GM12878 (cell line): ENCODE measurements at regions not wholly inside any gene's neighbourhood (a gene's known extent, or its start where the extent isn't known, plus 50 kb on each side); places are given as distances from the start of the nearest gene placed in this dataset.

Source experiments
- ATAC-seq: fragments of 200-7000 bp; cut with Tn5 transposase; 3 replicates; pipeline ENCODE4 v1.9.1; 2020; ENCODE audit warnings: mild to moderate bottlenecking, moderate library complexity
- BruUV-seq: library from RNA; stranded (reverse); fragments of 400-500 nt; replicated peaks from 2 replicates; lab custom pipeline; 2021; lab: Mats Ljungman, UMichigan
- CTCF ChIA-PET: fragments of 300-600 bp; sonication (Branson Sonifier 250); formaldehyde crosslinking; extraction: SDS; loops from one replicate; lab custom pipeline; 2021; ENCODE audit warnings: inconsistent platforms; lab: Yijun Ruan, JAX
- POLR2A ChIA-PET: fragments of 350-600 bp; formaldehyde crosslinking; extraction: SDS; loops from one replicate; lab custom pipeline; 2021; ENCODE audit warnings: inconsistent platforms; lab: Charles Lee
- RAD21 ChIA-PET: fragments of 300-600 bp; sonication (Branson Sonifier 250); formaldehyde crosslinking; loops from one replicate; lab custom pipeline; 2023; ENCODE audit warnings: antibody characterized with exemption; ENCODE audit not compliant: unreplicated experiment; lab: Charles Lee
- SMC1A ChIA-PET: fragments of 300-600 bp; sonication (Branson Sonifier 250); formaldehyde crosslinking; loops from one replicate; lab custom pipeline; 2023; ENCODE audit not compliant: unreplicated experiment, uncharacterized antibody; lab: Charles Lee
- DNase-seq: peaks from one replicate; pipeline ENCODE4 v3.0.0-alpha.2; 2011; ENCODE audit warnings: low read depth, low spot score
- FAIRE-seq: peaks from 3 replicates; lab custom pipeline; 2011; peaks lifted over from hg19 to GRCh38; lab: Jason Lieb, UNC
- H2AFZ ChIP-seq: 2 replicates; pipeline ENCODE4 v1.6.0; 2011; ENCODE audit warnings: low read depth, low read length, control low read depth; ENCODE audit not compliant: control insufficient read depth
- H3K27ac ChIP-seq: 2 replicates; pipeline ENCODE4 v1.5.1; 2011; ENCODE audit warnings: control low read depth; ENCODE audit not compliant: control insufficient read depth, insufficient read depth
- H3K27me3 ChIP-seq, 2 experiments: replicated peaks in 1 of 2; 2 replicates each; pipeline versions ENCODE4 v1.6.0 to v1.6.1; 2011; ENCODE audit warnings: low read length in 1 of 2; ENCODE audit not compliant: control insufficient read depth in 2 of 2, insufficient read depth in 2 of 2
- H3K36me3 ChIP-seq, 2 experiments: 2 replicates each; pipeline ENCODE4 v1.5.1; 2011; ENCODE audit warnings: low read length in 1 of 2; ENCODE audit not compliant: control insufficient read depth in 2 of 2, insufficient read depth in 2 of 2
- H3K4me1 ChIP-seq: 2 replicates; pipeline ENCODE4 v1.6.1; 2011; ENCODE audit warnings: mild to moderate bottlenecking, low read length, moderate library complexity, mixed read lengths; ENCODE audit not compliant: control insufficient read depth, insufficient read depth
- H3K4me2 ChIP-seq: 2 replicates; pipeline ENCODE4 v1.6.0; 2011; ENCODE audit warnings: control low read depth; ENCODE audit not compliant: control insufficient read depth, insufficient read depth
- H3K4me3 ChIP-seq: fragments of 200-600 bp; sonication (generic); 2 replicates; pipeline ENCODE4 v1.5.1; 2016
- H3K79me2 ChIP-seq: 2 replicates; pipeline ENCODE4 v1.6.0; 2011; ENCODE audit warnings: low read length; ENCODE audit not compliant: control insufficient read depth, insufficient read depth
- H3K9ac ChIP-seq: 2 replicates; pipeline ENCODE4 v1.8.0; 2011; ENCODE audit warnings: low read length, control low read depth, mixed read lengths; ENCODE audit not compliant: control insufficient read depth, insufficient read depth
- H3K9me3 ChIP-seq: replicated peaks from 3 replicates; pipeline ENCODE4 v1.5.1; 2011; ENCODE audit warnings: mild to moderate bottlenecking, low read length; ENCODE audit not compliant: control insufficient read depth, insufficient read depth
- H4K20me1 ChIP-seq: 2 replicates; pipeline ENCODE4 v1.6.0; 2011; ENCODE audit not compliant: control insufficient read depth, insufficient read depth
- CHD4 ChIP-seq: fragments of 200-600 bp; sonication (generic); IDR thresholded peaks from 2 replicates; pipeline ENCODE4 v1.6.1; 2016; ENCODE audit warnings: mild to moderate bottlenecking
- E2F4 ChIP-seq: IDR thresholded peaks from 2 replicates; pipeline ENCODE4 v1.6.1; 2012; ENCODE audit warnings: low read depth, low read length, improper control_type of control experiment
- FOS ChIP-seq: IDR thresholded peaks from 3 replicates; pipeline ENCODE4 v1.6.1; 2011; ENCODE audit warnings: borderline replicate concordance; ENCODE audit not compliant: insufficient read length; ENCODE audit errors: extremely low read depth
- IKZF2 ChIP-seq, 2 experiments: fragments of 450-650 bp; IDR thresholded peaks; 2 replicates each; pipeline ENCODE4 v1.6.1; 2017; ENCODE audit warnings: mild to moderate bottlenecking in 2 of 2, moderate library complexity in 2 of 2
- KDM1A ChIP-seq: fragments of 200-600 bp; sonication (generic); IDR thresholded peaks from 2 replicates; pipeline ENCODE4 v1.6.1; 2016; ENCODE audit warnings: borderline replicate concordance
- MLLT1 ChIP-seq: fragments of 450-650 bp; IDR thresholded peaks from 2 replicates; pipeline ENCODE4 v1.6.1; 2016; ENCODE audit warnings: mild to moderate bottlenecking
- MTA3 ChIP-seq: IDR thresholded peaks from 2 replicates; pipeline ENCODE4 v1.6.1; 2012; ENCODE audit warnings: low read length, inconsistent platforms, borderline replicate concordance
- NR2C1 ChIP-seq: fragments of 450-650 bp; IDR thresholded peaks from 2 replicates; pipeline ENCODE4 v1.6.1; 2017; ENCODE audit warnings: antibody characterized with exemption, mild to moderate bottlenecking, moderate library complexity
- NR2F1 ChIP-seq: fragments of 450-650 bp; conservative IDR thresholded peaks from 2 replicates; pipeline ENCODE4 v1.6.1; 2017; ENCODE audit warnings: mild to moderate bottlenecking
- NRF1 ChIP-seq: conservative IDR thresholded peaks from 2 replicates; pipeline ENCODE4 v1.6.1; 2011; ENCODE audit warnings: mild to moderate bottlenecking, low read depth, low read length, improper control_type of control experiment
- RB1 ChIP-seq: fragments of 450-650 bp; formaldehyde crosslinking; IDR thresholded peaks from 2 replicates; pipeline ENCODE4 v1.6.1; 2017; ENCODE audit warnings: mild to moderate bottlenecking, borderline replicate concordance
- SMAD5 ChIP-seq: IDR thresholded peaks from 2 replicates; pipeline ENCODE4 v1.6.1; 2016; ENCODE audit warnings: antibody characterized with exemption, low read depth
- TCF3 ChIP-seq: IDR thresholded peaks from 2 replicates; pipeline ENCODE4 v1.6.1; 2012; ENCODE audit warnings: low read depth, mild to moderate bottlenecking, low read length, borderline replicate concordance; ENCODE audit not compliant: insufficient read depth
- WRNIP1 ChIP-seq: IDR thresholded peaks from 2 replicates; pipeline ENCODE4 v1.6.1; 2011; ENCODE audit warnings: low read depth, low read length, improper control_type of control experiment, borderline replicate concordance
- ZNF217 ChIP-seq: fragments of 450-650 bp; IDR thresholded peaks from 2 replicates; pipeline ENCODE4 v1.6.1; 2017; ENCODE audit warnings: antibody characterized with exemption, mild to moderate bottlenecking
- ZNF592 ChIP-seq: fragments of 450-650 bp; IDR thresholded peaks from 2 replicates; pipeline ENCODE4 v1.6.1; 2017; ENCODE audit warnings: mild to moderate bottlenecking, moderate library complexity
- ZNF622 ChIP-seq: fragments of 450-650 bp; IDR thresholded peaks from 2 replicates; pipeline ENCODE4 v1.6.1; 2017; ENCODE audit warnings: mild to moderate bottlenecking, inconsistent platforms
- in situ Hi-C: fragments of 300-500 bp; cut with MboI; formaldehyde crosslinking; loops from 9 replicates; pipeline ENCODE4 v1.14.3; 2018; ENCODE audit warnings: mixed read lengths
- intact Hi-C: fragments of 100-400 bp; cut with micrococcal nuclease; formaldehyde crosslinking; loops from one replicate; pipeline ENCODE4 v1.14.2; 2022; ENCODE audit not compliant: unreplicated experiment
- TF ChIP-seq, protein P1 (sequence below): fragments of 450-650 bp; IDR thresholded peaks from 2 replicates; pipeline ENCODE4 v1.6.1; 2017; ENCODE audit warnings: antibody characterized with exemption, mild to moderate bottlenecking, moderate library complexity

GRCh38 chr2:177073611-177074010, 139.0 kb upstream of the HNRNPA3 start:
- FAIRE-seq (no peak), DNase-seq (no peak), ATAC-seq (no peak)
- intact Hi-C loops (no loop called here), in situ Hi-C loops (no loop called here)
- Histone ChIP-seq H3K27me3 (no peaks in the 10 kb centered on the region), H3K4me2 (no peak overlapping the region), H3K4me1 (no peaks in the 10 kb centered on the region), H3K9ac (no peak overlapping the region), H3K4me3 (no peak overlapping the region), H3K79me2 (no peaks in the 10 kb centered on the region), H2AFZ (no peak overlapping the region), H3K36me3 (no peaks in the 10 kb centered on the region), H3K27ac (no peak overlapping the region), H4K20me1 (no peaks in the 10 kb centered on the region), H3K9me3 (no peaks in the 10 kb centered on the region)
- SMC1A ChIA-PET = no interaction called here
- CTCF ChIA-PET = interaction anchor here (1.4 to 2.1 kb wide), 2 partner anchors 13 to 35 kb away, joined by 4 to 6 read pairs; no protein-coding TSS in a partner anchor
- POLR2A ChIA-PET = interaction anchor here (0.7 kb wide), 1 partner anchor 133 kb away, joined by 3 read pairs; no protein-coding TSS in a partner anchor
- RAD21 ChIA-PET = interaction anchor here (0.7 kb wide), 1 partner anchor 199 kb away, joined by 3 read pairs; no protein-coding TSS in a partner anchor
- BruUV-seq = no TSS peak
- TF ChIP-seq ZNF592 = no peak
- no peak for TF ChIP-seq FOS
- TF ChIP-seq CHD4 = no peak
- TF ChIP-seq NR2C1 = no peak
- TF ChIP-seq NR2F1 = no peak
- no peak for TF ChIP-seq IKZF2 (IDR thresholded peaks at IDR 0.05)
- no peak for TF ChIP-seq ZNF622
- TF ChIP-seq MTA3 = no peak
- no peak for TF ChIP-seq NRF1
- no peak for TF ChIP-seq TCF3
- TF ChIP-seq, protein P1, sequence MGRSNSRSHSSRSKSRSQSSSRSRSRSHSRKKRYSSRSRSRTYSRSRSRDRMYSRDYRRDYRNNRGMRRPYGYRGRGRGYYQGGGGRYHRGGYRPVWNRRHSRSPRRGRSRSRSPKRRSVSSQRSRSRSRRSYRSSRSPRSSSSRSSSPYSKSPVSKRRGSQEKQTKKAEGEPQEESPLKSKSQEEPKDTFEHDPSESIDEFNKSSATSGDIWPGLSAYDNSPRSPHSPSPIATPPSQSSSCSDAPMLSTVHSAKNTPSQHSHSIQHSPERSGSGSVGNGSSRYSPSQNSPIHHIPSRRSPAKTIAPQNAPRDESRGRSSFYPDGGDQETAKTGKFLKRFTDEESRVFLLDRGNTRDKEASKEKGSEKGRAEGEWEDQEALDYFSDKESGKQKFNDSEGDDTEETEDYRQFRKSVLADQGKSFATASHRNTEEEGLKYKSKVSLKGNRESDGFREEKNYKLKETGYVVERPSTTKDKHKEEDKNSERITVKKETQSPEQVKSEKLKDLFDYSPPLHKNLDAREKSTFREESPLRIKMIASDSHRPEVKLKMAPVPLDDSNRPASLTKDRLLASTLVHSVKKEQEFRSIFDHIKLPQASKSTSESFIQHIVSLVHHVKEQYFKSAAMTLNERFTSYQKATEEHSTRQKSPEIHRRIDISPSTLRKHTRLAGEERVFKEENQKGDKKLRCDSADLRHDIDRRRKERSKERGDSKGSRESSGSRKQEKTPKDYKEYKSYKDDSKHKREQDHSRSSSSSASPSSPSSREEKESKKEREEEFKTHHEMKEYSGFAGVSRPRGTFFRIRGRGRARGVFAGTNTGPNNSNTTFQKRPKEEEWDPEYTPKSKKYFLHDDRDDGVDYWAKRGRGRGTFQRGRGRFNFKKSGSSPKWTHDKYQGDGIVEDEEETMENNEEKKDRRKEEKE = no peak
- TF ChIP-seq KDM1A = no peak
- TF ChIP-seq MLLT1 = no peak
- no peak for TF ChIP-seq ZNF217
- TF ChIP-seq E2F4 = no peak
- TF ChIP-seq RB1 = no peak
- no peak for TF ChIP-seq WRNIP1
- no peak for TF ChIP-seq SMAD5
